Liver (tissue), 8 donors: ENCODE measurements at regions not wholly inside any gene's neighbourhood (a gene's known extent, or its start where the extent isn't known, plus 50 kb on each side); places are given as distances from the start of the nearest gene placed in this dataset.

Source experiments
- DNase-seq: peaks from one replicate; pipeline ENCODE4 v3.0.0-alpha.2; 2017; ENCODE audit warnings: low spot score
- H3K27ac ChIP-seq, 2 donors: one replicate each; pipeline ENCODE4 v1.7.0; 2013; ENCODE audit warnings: inconsistent platforms in 2 of 2, low read length in 2 of 2, control low read depth in 1 of 2, low read depth in 1 of 2, mild to moderate bottlenecking in 1 of 2
- H3K27me3 ChIP-seq, 4 donors: one replicate each; pipeline versions ENCODE4 v1.6.1 to v1.7.0; 2013; ENCODE audit warnings: low read length in 3 of 4, inconsistent platforms in 1 of 4, mild to moderate bottlenecking in 1 of 4, moderate library complexity in 1 of 4; ENCODE audit not compliant: control insufficient read depth in 4 of 4, insufficient read depth in 4 of 4
- H3K36me3 ChIP-seq, 4 donors: one replicate each; pipeline versions ENCODE4 v1.6.1 to v1.7.0; 2013; ENCODE audit warnings: low read length in 3 of 4, mild to moderate bottlenecking in 3 of 4, low read depth in 1 of 4, moderate library complexity in 1 of 4; ENCODE audit not compliant: control insufficient read depth in 4 of 4, insufficient read depth in 3 of 4
- H3K4me1 ChIP-seq, 4 donors: one replicate each; pipeline versions ENCODE4 v1.6.1 to v1.7.0; 2013; ENCODE audit warnings: low read length in 3 of 4, mild to moderate bottlenecking in 3 of 4, moderate library complexity in 1 of 4; ENCODE audit not compliant: control insufficient read depth in 4 of 4, insufficient read depth in 4 of 4
- H3K4me3 ChIP-seq, 3 donors: one replicate each; pipeline versions ENCODE4 v1.6.1 to v1.7.0; 2013; ENCODE audit warnings: low read length in 3 of 3, control low read depth in 1 of 3, low read depth in 1 of 3, mild to moderate bottlenecking in 1 of 3
- H3K9ac ChIP-seq, 2 donors: one replicate each; pipeline ENCODE4 v1.7.0; 2013; ENCODE audit warnings: low read length in 2 of 2, mild to moderate bottlenecking in 2 of 2, moderate library complexity in 2 of 2, control low read depth in 1 of 2, low read depth in 1 of 2
- H3K9me3 ChIP-seq, 4 donors: one replicate each; pipeline versions ENCODE4 v1.6.1 to v1.7.0; 2013; ENCODE audit warnings: low read length in 3 of 4; ENCODE audit not compliant: control insufficient read depth in 4 of 4
- ATF3 ChIP-seq: IDR thresholded peaks from 2 replicates; pipeline ENCODE4 v1.6.1; 2016; ENCODE audit warnings: antibody characterized with exemption
- CTCF ChIP-seq: fragments of 150-350 bp; IDR thresholded peaks from 2 replicates; pipeline ENCODE4 v1.5.1; 2017; ENCODE audit warnings: improper control_type of control experiment, low read depth, low read length; ENCODE audit not compliant: missing input control
- EGR1 ChIP-seq, 2 donors: IDR thresholded peaks; 2 replicates each; pipeline ENCODE4 v1.6.1; 2016 to 2018; ENCODE audit warnings: antibody characterized with exemption in 2 of 2, low read depth in 2 of 2
- GABPA ChIP-seq, 2 donors: IDR thresholded peaks in 1 of 2; conservative IDR thresholded peaks in 1 of 2; 2 replicates each; pipeline ENCODE4 v1.6.1; 2016; ENCODE audit warnings: antibody characterized with exemption in 2 of 2, mild to moderate bottlenecking in 1 of 2, moderate library complexity in 1 of 2
- HNF4G ChIP-seq: IDR thresholded peaks from 2 replicates; pipeline ENCODE4 v1.6.1; 2016; ENCODE audit warnings: antibody characterized with exemption
- JUND ChIP-seq, 2 donors: IDR thresholded peaks; 2 replicates each; pipeline ENCODE4 v1.6.1; 2016; ENCODE audit warnings: antibody characterized with exemption in 2 of 2
- MAX ChIP-seq: IDR thresholded peaks from 2 replicates; pipeline ENCODE4 v1.6.1; 2016; ENCODE audit warnings: antibody characterized with exemption
- NR2F2 ChIP-seq: IDR thresholded peaks from 2 replicates; pipeline ENCODE4 v1.6.1; 2016; ENCODE audit warnings: antibody characterized with exemption
- RAD21 ChIP-seq, 2 donors: IDR thresholded peaks; 2 replicates each; pipeline ENCODE4 v1.6.1; 2016; ENCODE audit warnings: antibody characterized with exemption in 2 of 2, mild to moderate bottlenecking in 2 of 2
- REST ChIP-seq: IDR thresholded peaks from 2 replicates; pipeline ENCODE4 v1.6.1; 2016; ENCODE audit warnings: antibody characterized with exemption, mild to moderate bottlenecking
- SP1 ChIP-seq: IDR thresholded peaks from 2 replicates; pipeline ENCODE4 v1.6.1; 2018; ENCODE audit warnings: antibody characterized with exemption, mild to moderate bottlenecking
- TAF1 ChIP-seq: conservative IDR thresholded peaks from 2 replicates; pipeline ENCODE4 v1.6.1; 2016; ENCODE audit warnings: antibody characterized with exemption, mild to moderate bottlenecking
- ZBTB33 ChIP-seq: IDR thresholded peaks from 2 replicates; pipeline ENCODE4 v1.6.1; 2016; ENCODE audit warnings: antibody characterized with exemption
- WGBS: extraction: QIAGEN DNeasy Blood & Tissue Kit; methylation state at CpG from one replicate; pipeline ENCODE4 v1.1.7; 2013; 5-methylcytosine and 5-hydroxymethylcytosine counted together
- donor health status: healthy.
- donor health status: healthy.
- donor health status: healthy.
- donor health status: healthy.
- donor health status: healthy.

GRCh38 chr5:56419667-56420066, 186.5 kb upstream of the ANKRD55 start:
- H3K36me3 ChIP-seq: no peaks in the 10 kb centered on the region
- 91% methylated on average over 2 of the region's 2 CpGs for WGBS
- DNase-seq: no peak
- H3K27ac ChIP-seq: no peak overlapping the region
- no peaks in the 10 kb centered on the region for H3K27me3 ChIP-seq
- no peak overlapping the region for H3K4me3 ChIP-seq
- TF ChIP-seq NR2F2: no peak
- TF ChIP-seq RAD21 (IDR thresholded peaks at IDR 0.05): no peak
- no peak for TF ChIP-seq SP1
- TF ChIP-seq CTCF: no peak
- no peak for TF ChIP-seq ZBTB33
- TF ChIP-seq MAX: no peak
- no peak for TF ChIP-seq REST
- TF ChIP-seq GABPA (IDR thresholded peaks at IDR 0.05 in 1 of 2, conservative IDR thresholded peaks at IDR 0.05 in 1 of 2): no peak
- TF ChIP-seq HNF4G: no peak
- no peak for TF ChIP-seq TAF1
- no peak for TF ChIP-seq ATF3
- TF ChIP-seq EGR1 (IDR thresholded peaks at IDR 0.05; ENCODE audit: low read depth in 2 of 2): no peak
- no peak for TF ChIP-seq JUND (IDR thresholded peaks at IDR 0.05)
- no peaks in the 10 kb centered on the region for H3K4me1 ChIP-seq
- H3K9me3 ChIP-seq: peaks cover 0 to 13% (median under 1%) of the 10 kb centered on the region in 4 donors
- no peak overlapping the region for H3K9ac ChIP-seq

GRCh38 chr5:56415356-56415765, 182.2 kb upstream of the ANKRD55 start:
- peak overlapping the region; percentile 60 to 63 for H3K27ac ChIP-seq
- H3K27me3 ChIP-seq: no peaks in the 10 kb centered on the region
- H3K36me3 ChIP-seq: no peaks in the 10 kb centered on the region
- H3K4me3 ChIP-seq: no peak overlapping the region
- no peaks in the 10 kb centered on the region for H3K4me1 ChIP-seq
- WGBS: 79% methylated on average over 3 of the region's 3 CpGs
- H3K9me3 ChIP-seq: peaks cover 0 to 6% (median under 1%) of the 10 kb centered on the region in 4 donors
- DNase-seq: no peak
- no peak overlapping the region for H3K9ac ChIP-seq
- TF ChIP-seq RAD21 (IDR thresholded peaks at IDR 0.05) (peak in 1 of 2 donors; percentile 17), SP1 (no peak)
